H9 (cell line): ENCODE measurements at regions not wholly inside any gene's neighbourhood (a gene's known extent, or its start where the extent isn't known, plus 50 kb on each side); places are given as distances from the start of the nearest gene placed in this dataset.

Source experiments
- DNase-seq: peaks from one replicate; pipeline ENCODE4 v3.0.0-alpha.2; 2017
- H2AFZ ChIP-seq: one replicate; pipeline ENCODE4 v1.6.1; 2013; ENCODE audit warnings: mild to moderate bottlenecking, low read length, control low read depth, moderate library complexity
- H2AK5ac ChIP-seq: 2 replicates; pipeline ENCODE4 v1.6.1; 2013; ENCODE audit warnings: low read length, control low read depth, mixed read lengths; ENCODE audit not compliant: insufficient read length
- H2BK120ac ChIP-seq: one replicate; pipeline ENCODE4 v1.6.1; 2013; ENCODE audit warnings: low read depth, mild to moderate bottlenecking, low read length, control low read depth, inconsistent platforms; ENCODE audit not compliant: poor library complexity, severe bottlenecking
- H2BK12ac ChIP-seq: 2 replicates; pipeline ENCODE4 v1.6.1; 2013; ENCODE audit warnings: low read length, control low read depth, mixed read lengths, low read depth; ENCODE audit not compliant: insufficient read length
- H2BK15ac ChIP-seq: 2 replicates; pipeline ENCODE4 v1.6.1; 2013; ENCODE audit warnings: low read depth, low read length, control low read depth
- H2BK20ac ChIP-seq: one replicate; pipeline ENCODE4 v1.6.1; 2013; ENCODE audit warnings: low read depth, mild to moderate bottlenecking, low read length, control low read depth, inconsistent platforms; ENCODE audit not compliant: poor library complexity, severe bottlenecking
- H2BK5ac ChIP-seq: 2 replicates; pipeline ENCODE4 v1.6.1; 2013; ENCODE audit warnings: low read length, control low read depth, mixed read lengths; ENCODE audit not compliant: insufficient read length
- H3K14ac ChIP-seq: 2 replicates; pipeline ENCODE4 v1.6.1; 2013; ENCODE audit warnings: low read length, control low read depth; ENCODE audit not compliant: insufficient read depth
- H3K18ac ChIP-seq: 2 replicates; pipeline ENCODE4 v1.6.1; 2013; ENCODE audit warnings: low read depth, mild to moderate bottlenecking, mixed read lengths, low read length, control low read depth; ENCODE audit not compliant: insufficient read length
- H3K23ac ChIP-seq: 2 replicates; pipeline ENCODE4 v1.6.1; 2013; ENCODE audit warnings: low read length, control low read depth, mixed read lengths, low read depth; ENCODE audit not compliant: insufficient read length
- H3K23me2 ChIP-seq: 2 replicates; pipeline ENCODE4 v1.6.1; 2013; ENCODE audit warnings: low read depth, mild to moderate bottlenecking, mixed read lengths, low read length, control low read depth; ENCODE audit not compliant: insufficient read length, poor library complexity, severe bottlenecking
- H3K27ac ChIP-seq: 2 replicates; pipeline ENCODE4 v1.5.1; 2013; ENCODE audit warnings: low read length, control low read depth, mixed read lengths, low read depth; ENCODE audit not compliant: insufficient read length
- H3K27me3 ChIP-seq: 2 replicates; pipeline ENCODE4 v1.6.1; 2013; ENCODE audit warnings: low read length, control low read depth, inconsistent platforms; ENCODE audit not compliant: insufficient read depth
- H3K4ac ChIP-seq: 2 replicates; pipeline ENCODE4 v1.6.1; 2013; ENCODE audit warnings: low read depth, mild to moderate bottlenecking, control low read depth, inconsistent platforms, low read length, moderate library complexity
- H3K4me1 ChIP-seq: 2 replicates; pipeline ENCODE4 v1.6.1; 2013; ENCODE audit warnings: low read length, control low read depth, inconsistent platforms; ENCODE audit not compliant: insufficient read depth
- H3K4me2 ChIP-seq: 2 replicates; pipeline ENCODE4 v1.6.1; 2013; ENCODE audit warnings: low read length, control low read depth, mixed read lengths; ENCODE audit not compliant: insufficient read length, insufficient read depth
- H3K56ac ChIP-seq: 2 replicates; pipeline ENCODE4 v1.6.1; 2013; ENCODE audit warnings: low read depth, mild to moderate bottlenecking, mixed read lengths, low read length, control low read depth; ENCODE audit not compliant: insufficient read length
- H3K79me1 ChIP-seq: 2 replicates; pipeline ENCODE4 v1.6.1; 2013; ENCODE audit warnings: low read depth, mild to moderate bottlenecking, moderate library complexity, low read length, control low read depth, inconsistent platforms; ENCODE audit not compliant: insufficient read depth, poor library complexity, severe bottlenecking
- H3K79me2 ChIP-seq: 2 replicates; pipeline ENCODE4 v1.6.1; 2013; ENCODE audit warnings: low read length, control low read depth, inconsistent platforms; ENCODE audit not compliant: insufficient read depth
- H3K9ac ChIP-seq: 2 replicates; pipeline ENCODE4 v1.6.1; 2013; ENCODE audit warnings: low read length, control low read depth, mixed read lengths; ENCODE audit not compliant: insufficient read length; ENCODE audit errors: extremely low read depth
- H3K9me3 ChIP-seq: one replicate; pipeline ENCODE4 v1.6.1; 2013; ENCODE audit warnings: low read depth, low read length, inconsistent platforms; ENCODE audit not compliant: control insufficient read depth
- H3T11ph ChIP-seq: one replicate; pipeline ENCODE4 v1.6.1; 2013; ENCODE audit warnings: mild to moderate bottlenecking, low read length, control low read depth, inconsistent platforms
- H4K20me1 ChIP-seq: one replicate; pipeline ENCODE4 v1.6.1; 2013; ENCODE audit not compliant: control insufficient read depth, insufficient read length, insufficient read depth
- H4K5ac ChIP-seq: 2 replicates; pipeline ENCODE4 v1.6.1; 2013; ENCODE audit warnings: low read depth, mild to moderate bottlenecking, mixed read lengths, low read length, control low read depth; ENCODE audit not compliant: insufficient read length
- H4K8ac ChIP-seq: replicated peaks from 2 replicates; pipeline ENCODE4 v1.6.1; 2013; ENCODE audit warnings: low read length, control low read depth, mixed read lengths, low read depth; ENCODE audit not compliant: insufficient read length
- H4K91ac ChIP-seq: 2 replicates; pipeline ENCODE4 v1.6.1; 2013; ENCODE audit warnings: low read depth, mild to moderate bottlenecking, moderate library complexity, mixed read lengths, low read length, control low read depth; ENCODE audit not compliant: insufficient read length
- H3K27ac Mint-ChIP-seq, 3 experiments: 2 replicates in 2 of 3; 3 replicates in 1 of 3; pipeline ENCODE4 v1.8.0; 2020 to 2021; ENCODE audit warnings: mixed read lengths in 3 of 3, mild to moderate bottlenecking in 1 of 3, moderate library complexity in 1 of 3
- H3K27me3 Mint-ChIP-seq: 2 replicates; pipeline ENCODE4 v1.8.0; 2021; ENCODE audit warnings: low read depth, mild to moderate bottlenecking, moderate library complexity, mixed read lengths
- H3K36me3 Mint-ChIP-seq, 3 experiments: 2 replicates in 2 of 3; 3 replicates in 1 of 3; pipeline ENCODE4 v1.8.0; 2020 to 2021; ENCODE audit warnings: low read depth in 3 of 3, mixed read lengths in 3 of 3; ENCODE audit not compliant: insufficient read depth in 1 of 3
- H3K4me1 Mint-ChIP-seq, 2 experiments: 2 replicates each; pipeline ENCODE4 v1.8.0; 2020; ENCODE audit warnings: mixed read lengths in 2 of 2
- H3K4me3 Mint-ChIP-seq, 2 experiments: 2 replicates in 1 of 2; 3 replicates in 1 of 2; pipeline ENCODE4 v1.8.0; 2020 to 2021; ENCODE audit warnings: mild to moderate bottlenecking in 2 of 2, mixed read lengths in 2 of 2, moderate library complexity in 1 of 2
- H3K9me3 Mint-ChIP-seq, 2 experiments: 2 replicates in 1 of 2; 3 replicates in 1 of 2; pipeline ENCODE4 v1.8.0; 2020; ENCODE audit warnings: mild to moderate bottlenecking in 2 of 2, mixed read lengths in 2 of 2, moderate library complexity in 1 of 2
- CTCF ChIP-seq: fragments of 200-600 bp; sonication (generic); conservative IDR thresholded peaks from 3 replicates; pipeline ENCODE4 v1.8.0; 2021; ENCODE audit warnings: antibody characterized with exemption, mild to moderate bottlenecking

GRCh38 chr14:43285575-43285974 is 1221.5 kb downstream of the FSCB start:
- H3K4me2 ChIP-seq: no peak overlapping the region
- no peak overlapping the region for H3K4ac ChIP-seq
- H3K9me3 ChIP-seq: no peaks in the 10 kb centered on the region
- no peaks in the 10 kb centered on the region for H3K27me3 ChIP-seq
- no peak overlapping the region for H4K8ac ChIP-seq
- no peak overlapping the region for H3K56ac ChIP-seq
- H2BK12ac ChIP-seq: no peak overlapping the region
- Mint-ChIP-seq H3K4me3 (no peak overlapping the region), H3K27ac (no peak overlapping the region), H3K36me3 (no peaks in the 10 kb centered on the region; a peak in 1 of 7 replicates), H3K27me3 (no peaks in the 10 kb centered on the region), H3K4me1 (no peaks in the 10 kb centered on the region), H3K9me3 (no peaks in the 10 kb centered on the region)
- H3K18ac ChIP-seq: no peak overlapping the region
- H2BK15ac ChIP-seq: no peak overlapping the region
- no peaks in the 10 kb centered on the region for H3K79me2 ChIP-seq
- no peak overlapping the region for H3T11ph ChIP-seq
- H3K14ac ChIP-seq: no peak overlapping the region
- H2BK5ac ChIP-seq: no peak overlapping the region
- no peaks in the 10 kb centered on the region for H3K4me1 ChIP-seq
- no peak overlapping the region for H2BK120ac ChIP-seq
- no peak overlapping the region for H4K91ac ChIP-seq
- H3K27ac ChIP-seq: no peak overlapping the region
- no peak overlapping the region for H2AFZ ChIP-seq
- no peak overlapping the region for H2AK5ac ChIP-seq
- no peak overlapping the region for H3K23ac ChIP-seq
- H4K5ac ChIP-seq: no peak overlapping the region
- H4K20me1 ChIP-seq: no peaks in the 10 kb centered on the region
- no peak overlapping the region for H3K9ac ChIP-seq
- H2BK20ac ChIP-seq: no peak overlapping the region
- DNase-seq: no peak
- no peaks in the 10 kb centered on the region for H3K23me2 ChIP-seq
- no peak for TF ChIP-seq CTCF
- H3K79me1 ChIP-seq: no peaks in the 10 kb centered on the region
